Peyer's patch (tissue), 4 donors: ENCODE measurements at regions not wholly inside any gene's neighbourhood (a gene's known extent, or its start where the extent isn't known, plus 50 kb on each side); places are given as distances from the start of the nearest gene placed in this dataset.
"Not testable (repeated sequence)": the region's sequence is repeated elsewhere in the genome, so short reads cannot be mapped to it uniquely, and the experiment has no call there.

ENCODE experiments used
- DNase-seq, 3 donors: peaks; one replicate each; pipeline ENCODE4 v3.0.0-alpha.2; 2017 to 2019
- H3K27ac ChIP-seq, 4 donors: fragments of 200-600 bp; sonication (generic); one replicate each; pipeline ENCODE4 v1.5.1; 2016 to 2019
- H3K27me3 ChIP-seq, 2 donors: fragments of 200-600 bp; sonication (generic); one replicate each; pipeline ENCODE4 v1.5.1; 2019
- H3K36me3 ChIP-seq, 3 donors: fragments of 200-600 bp; sonication (generic); one replicate each; pipeline ENCODE4 v1.5.1; 2016 to 2019
- H3K4me1 ChIP-seq, 4 donors: fragments of 200-600 bp; sonication (generic); one replicate each; pipeline ENCODE4 v1.5.1; 2016 to 2019
- H3K4me3 ChIP-seq, 4 donors: fragments of 200-600 bp; sonication (generic); 1 replicate in 3 of 4; 2 replicates in 1 of 4; pipeline ENCODE4 v1.5.1; 2016 to 2019; ENCODE audit warnings: mild to moderate bottlenecking in 1 of 4
- H3K9me3 ChIP-seq, 4 donors: fragments of 200-600 bp; sonication (generic); one replicate each; pipeline ENCODE4 v1.5.1; 2016 to 2019; ENCODE audit warnings: mild to moderate bottlenecking in 1 of 4
- POLR2A ChIP-seq, 2 donors: fragments of 450-650 bp; IDR thresholded peaks; one replicate each; pipeline ENCODE4 v1.5.1; 2017; ENCODE audit warnings: antibody characterized with exemption in 2 of 2, mild to moderate bottlenecking in 2 of 2, moderate library complexity in 2 of 2
- TF ChIP-seq, protein P1 (sequence below), 6 experiments: fragments of 450-650 bp in 4 of 6; fragments of 200-600 bp in 2 of 6; sonication (generic) in 1 of 6; IDR thresholded peaks; one replicate each; pipeline ENCODE4 v1.5.1; 2017 to 2019; ENCODE audit warnings: antibody characterized with exemption in 6 of 6, mild to moderate bottlenecking in 3 of 6, moderate library complexity in 1 of 6

DNA sequence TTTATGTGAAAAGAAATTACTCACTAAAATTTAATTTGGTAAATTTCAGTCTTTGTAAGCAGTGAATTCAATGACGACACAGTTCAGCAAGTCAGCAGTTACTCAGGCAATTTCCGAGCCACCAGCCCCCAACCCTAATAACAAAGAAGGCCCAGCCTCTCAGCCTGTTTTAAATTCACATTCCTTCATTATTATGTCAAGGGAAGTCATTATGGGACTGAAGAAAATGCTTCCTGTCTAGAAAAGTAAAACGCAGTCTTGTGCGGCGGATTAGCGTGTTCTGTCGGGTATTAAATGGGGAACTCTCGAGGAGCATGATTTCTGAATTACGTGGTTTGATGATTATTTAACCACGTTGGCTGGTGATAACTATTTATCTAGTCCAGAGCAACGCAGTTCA, 177.6 kb downstream of the AIPL1 start:
- no peaks in the 10 kb centered on the region for H3K36me3 ChIP-seq
- DNase-seq: no peak
- no peaks in the 10 kb centered on the region for H3K4me1 ChIP-seq
- TF ChIP-seq, protein P1, sequence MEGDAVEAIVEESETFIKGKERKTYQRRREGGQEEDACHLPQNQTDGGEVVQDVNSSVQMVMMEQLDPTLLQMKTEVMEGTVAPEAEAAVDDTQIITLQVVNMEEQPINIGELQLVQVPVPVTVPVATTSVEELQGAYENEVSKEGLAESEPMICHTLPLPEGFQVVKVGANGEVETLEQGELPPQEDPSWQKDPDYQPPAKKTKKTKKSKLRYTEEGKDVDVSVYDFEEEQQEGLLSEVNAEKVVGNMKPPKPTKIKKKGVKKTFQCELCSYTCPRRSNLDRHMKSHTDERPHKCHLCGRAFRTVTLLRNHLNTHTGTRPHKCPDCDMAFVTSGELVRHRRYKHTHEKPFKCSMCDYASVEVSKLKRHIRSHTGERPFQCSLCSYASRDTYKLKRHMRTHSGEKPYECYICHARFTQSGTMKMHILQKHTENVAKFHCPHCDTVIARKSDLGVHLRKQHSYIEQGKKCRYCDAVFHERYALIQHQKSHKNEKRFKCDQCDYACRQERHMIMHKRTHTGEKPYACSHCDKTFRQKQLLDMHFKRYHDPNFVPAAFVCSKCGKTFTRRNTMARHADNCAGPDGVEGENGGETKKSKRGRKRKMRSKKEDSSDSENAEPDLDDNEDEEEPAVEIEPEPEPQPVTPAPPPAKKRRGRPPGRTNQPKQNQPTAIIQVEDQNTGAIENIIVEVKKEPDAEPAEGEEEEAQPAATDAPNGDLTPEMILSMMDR (IDR thresholded peaks at IDR 0.05): no peak
- TF ChIP-seq POLR2A (IDR thresholded peaks at IDR 0.05): no peak
- no peaks in the 10 kb centered on the region for H3K9me3 ChIP-seq
- H3K27ac ChIP-seq: no peak overlapping the region
- no peak overlapping the region for H3K4me3 ChIP-seq
- no peaks in the 10 kb centered on the region for H3K27me3 ChIP-seq

DNA sequence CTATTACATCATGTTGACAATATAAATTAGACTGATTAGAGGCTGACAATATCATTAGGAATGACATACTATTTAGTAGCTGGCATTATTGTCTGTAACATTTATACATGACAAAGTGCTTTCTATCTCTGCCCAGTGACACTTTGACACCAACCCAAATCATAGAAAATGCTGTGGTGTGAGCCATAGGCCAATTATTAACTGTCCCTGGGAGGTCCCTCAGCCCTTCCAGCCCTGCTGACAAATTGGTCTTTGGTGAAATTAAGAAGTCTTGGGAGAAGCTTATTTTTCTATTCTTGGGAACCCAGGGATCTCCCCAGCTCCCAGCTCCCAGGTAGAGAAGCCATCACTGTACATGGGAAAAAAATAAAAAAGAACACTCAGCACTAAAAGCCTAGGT, 179.6 kb downstream of the AIPL1 start:
- Histone ChIP-seq H3K27me3 (no peaks in the 10 kb centered on the region), H3K4me1 (no peaks in the 10 kb centered on the region), H3K4me3 (no peak overlapping the region), H3K27ac (no peak overlapping the region), H3K36me3 (no peaks in the 10 kb centered on the region), H3K9me3 (no peaks in the 10 kb centered on the region)
- DNase-seq: no peak
- no peak for TF ChIP-seq POLR2A (IDR thresholded peaks at IDR 0.05)
- TF ChIP-seq, protein P1 (IDR thresholded peaks at IDR 0.05): no peak

DNA sequence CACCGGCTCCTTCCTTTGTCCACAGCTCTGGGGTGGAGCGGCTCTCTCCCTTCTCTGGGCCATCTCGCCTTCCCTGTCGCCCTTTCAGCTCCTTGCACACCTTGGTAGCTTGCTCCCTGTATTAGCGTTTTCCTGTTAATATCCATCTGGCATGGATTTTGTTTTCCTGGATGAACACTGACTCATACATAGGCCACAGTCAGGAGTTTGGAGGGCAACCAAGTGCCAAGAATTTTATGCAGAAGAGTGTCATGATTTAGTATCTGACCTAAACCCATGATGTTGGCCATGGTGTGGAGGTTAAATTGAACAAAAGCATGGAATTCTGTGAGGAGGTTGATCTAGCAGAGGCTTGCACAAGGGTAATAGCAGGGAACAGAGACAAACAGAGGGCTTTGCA, 180.9 kb downstream of the AIPL1 start:
- H3K36me3 ChIP-seq: no peaks in the 10 kb centered on the region
- no peaks in the 10 kb centered on the region for H3K9me3 ChIP-seq
- no peak overlapping the region for H3K27ac ChIP-seq
- DNase-seq: no peak
- no peak overlapping the region for H3K4me3 ChIP-seq
- no peaks in the 10 kb centered on the region for H3K27me3 ChIP-seq
- TF ChIP-seq, protein P1 (IDR thresholded peaks at IDR 0.05): no peak
- TF ChIP-seq POLR2A (IDR thresholded peaks at IDR 0.05): no peak
- H3K4me1 ChIP-seq: no peaks in the 10 kb centered on the region

DNA sequence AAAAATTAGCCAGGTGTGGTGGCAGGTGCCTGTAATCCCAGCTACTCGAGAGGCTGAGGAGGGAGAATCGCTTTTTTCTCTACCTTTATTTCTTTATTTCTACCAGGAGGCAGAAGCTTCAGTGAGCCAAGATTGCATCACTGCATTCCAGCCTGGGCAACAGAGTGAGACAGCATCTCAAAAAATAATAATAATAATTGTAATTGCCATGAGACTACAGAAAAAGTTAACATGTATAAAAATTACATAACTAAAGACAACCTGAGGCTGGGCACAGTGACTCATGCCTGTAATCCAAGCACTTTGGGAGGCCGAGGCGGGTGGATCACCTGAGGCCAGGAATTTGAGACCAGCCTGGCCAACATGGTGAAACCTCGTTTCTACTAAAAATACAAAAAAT, 181.5 kb downstream of the WSCD1 start:
- H3K27me3 ChIP-seq, H3K9me3 ChIP-seq, H3K36me3 ChIP-seq, H3K27ac ChIP-seq, H3K4me3 ChIP-seq, H3K4me1 ChIP-seq, DNase-seq: not testable (repeated sequence)

DNA sequence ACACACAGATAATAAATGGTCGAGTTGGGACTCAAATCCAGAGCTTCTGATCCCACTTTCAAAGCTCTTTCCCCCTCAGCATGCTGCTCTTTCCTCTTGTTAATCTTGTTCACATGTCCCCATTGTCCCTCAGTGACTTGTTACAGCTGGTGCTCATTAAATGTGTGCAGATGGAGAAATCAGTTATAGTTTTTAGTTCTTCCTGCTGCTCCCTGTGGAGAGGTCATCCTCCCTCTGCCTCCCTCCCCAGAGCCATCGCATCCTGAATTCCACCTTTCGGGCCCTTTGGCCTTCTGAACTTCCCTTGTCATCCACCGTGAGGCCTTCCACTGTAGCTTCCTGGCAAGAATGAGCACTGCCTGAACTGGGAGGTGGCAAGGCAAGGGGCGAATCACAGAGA, 179.6 kb downstream of the WSCD1 start:
- Histone ChIP-seq H3K27ac (no peak overlapping the region), H3K36me3 (no peaks in the 10 kb centered on the region), H3K4me1 (no peaks in the 10 kb centered on the region), H3K27me3 (no peaks in the 10 kb centered on the region), H3K4me3 (no peak overlapping the region), H3K9me3 (no peaks in the 10 kb centered on the region)
- no peak for DNase-seq
- TF ChIP-seq, protein P1 (IDR thresholded peaks at IDR 0.05): no peak
- no peak for TF ChIP-seq POLR2A (IDR thresholded peaks at IDR 0.05)

DNA sequence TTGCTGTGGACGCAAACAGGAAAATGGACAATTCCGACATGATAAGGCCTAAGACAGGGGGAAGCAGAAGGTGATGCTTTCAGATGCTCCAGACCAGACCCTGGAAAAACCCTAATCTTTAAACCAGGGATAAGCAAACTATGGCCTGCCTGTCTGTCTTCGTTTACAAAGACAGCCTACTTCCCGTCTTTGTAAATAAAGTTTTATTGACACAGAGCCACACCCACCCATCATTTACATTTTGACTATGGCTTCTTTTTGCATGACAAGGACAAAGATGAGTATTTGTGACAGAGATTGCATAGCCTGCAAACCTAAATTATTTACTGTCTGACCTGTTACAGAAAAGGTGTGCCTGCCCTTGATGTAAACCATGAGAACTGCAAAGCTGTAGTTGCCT, 177.9 kb downstream of the WSCD1 start:
- no peak for TF ChIP-seq POLR2A (IDR thresholded peaks at IDR 0.05)
- TF ChIP-seq, protein P1 (IDR thresholded peaks at IDR 0.05): no peak
- no peak for DNase-seq
- Histone ChIP-seq H3K27me3 (no peaks in the 10 kb centered on the region), H3K36me3 (no peaks in the 10 kb centered on the region), H3K4me1 (no peaks in the 10 kb centered on the region), H3K27ac (no peak overlapping the region), H3K9me3 (no peaks in the 10 kb centered on the region), H3K4me3 (no peak overlapping the region)
